HG03432 (cell line): ENCODE measurements at regions not wholly inside any gene's neighbourhood (a gene's known extent, or its start where the extent isn't known, plus 50 kb on each side); places are given as distances from the start of the nearest gene placed in this dataset.

Source experiments
- ATAC-seq: cut with Tn5 transposase; IDR thresholded peaks from one replicate; pipeline ENCODE4 v1.9.1; 2021; ENCODE audit warnings: mild to moderate bottlenecking, moderate library complexity; ENCODE audit not compliant: unreplicated experiment

DNA sequence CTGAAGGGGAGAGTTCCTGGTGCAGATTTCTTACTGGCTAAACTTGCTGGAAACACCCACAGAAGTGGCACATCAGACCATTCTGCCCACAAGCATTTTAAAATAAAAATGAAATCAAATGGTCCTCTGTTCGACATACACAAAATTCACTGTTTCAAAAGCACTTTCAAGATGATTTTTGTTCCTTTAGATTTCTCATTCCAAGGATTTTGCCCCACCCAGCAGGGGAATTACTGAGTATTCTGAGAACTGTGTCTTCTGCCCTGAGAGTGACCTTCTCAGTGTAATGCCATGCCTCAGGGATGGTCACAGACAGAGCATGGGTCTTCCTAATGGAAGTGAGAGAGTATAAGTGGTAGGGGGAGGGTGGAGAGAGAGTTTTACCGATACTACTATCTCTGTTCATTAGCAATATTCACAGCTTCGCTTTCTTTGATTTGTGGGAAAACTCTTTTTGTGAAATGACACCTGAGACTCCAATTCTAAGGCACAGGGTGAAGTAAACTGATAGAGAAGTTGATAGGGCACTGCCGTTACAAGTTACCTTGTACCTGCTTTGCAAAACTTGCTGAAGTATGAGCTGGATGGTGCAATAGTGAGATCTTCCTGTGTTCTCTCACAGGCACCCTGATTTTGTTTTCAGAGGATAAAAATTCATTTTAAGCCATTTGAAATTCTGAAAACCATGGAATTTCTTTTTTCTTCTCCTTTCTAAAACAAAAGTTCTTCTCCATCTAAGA lies 95.8 kb upstream of the CD180 start:
- ATAC-seq = no peak

DNA sequence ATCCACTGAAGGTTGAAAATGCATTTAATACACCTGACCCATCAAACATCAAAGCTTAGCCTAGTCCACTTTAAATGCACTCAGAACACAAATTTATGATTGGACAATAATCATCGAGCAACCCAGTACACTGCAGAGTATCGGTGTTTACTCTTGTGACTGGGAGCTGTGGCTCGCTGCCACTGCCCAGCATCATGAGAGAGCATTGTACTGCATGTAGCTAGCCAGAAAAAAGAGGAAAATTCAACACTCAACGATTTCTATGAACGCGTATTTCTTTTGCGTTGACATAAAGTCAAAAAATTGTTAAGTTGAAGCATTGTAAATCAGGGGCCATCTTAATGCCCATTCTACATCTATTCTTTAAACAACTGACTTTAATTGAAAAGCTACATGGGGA lies 95.1 kb upstream of the CD180 start:
- ATAC-seq = no peak

DNA sequence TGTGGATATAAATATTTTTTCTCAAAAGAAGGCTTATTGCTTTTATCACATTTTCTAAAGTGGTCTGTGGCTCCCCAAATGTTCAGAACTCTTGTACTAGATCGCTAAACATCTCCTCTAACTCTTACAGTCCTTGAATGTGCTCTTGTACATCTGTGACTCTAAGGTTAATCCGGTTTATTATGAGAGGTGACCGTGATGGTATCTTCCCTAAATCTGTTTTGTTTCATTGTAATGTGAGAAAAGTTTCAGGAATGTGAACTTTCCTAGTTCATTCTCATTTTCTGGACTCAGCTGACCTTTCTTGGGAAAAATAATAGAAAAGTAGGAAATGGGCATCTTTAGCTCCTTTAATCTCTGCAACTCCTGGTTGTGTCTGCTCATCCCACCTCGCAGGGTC lies 94.5 kb upstream of the CD180 start:
- ATAC-seq = no peak

- ATAC-seq = no peak
Measured at GRCh38 chr5:67290655-67291054, 94.1 kb upstream of the CD180 start.

DNA sequence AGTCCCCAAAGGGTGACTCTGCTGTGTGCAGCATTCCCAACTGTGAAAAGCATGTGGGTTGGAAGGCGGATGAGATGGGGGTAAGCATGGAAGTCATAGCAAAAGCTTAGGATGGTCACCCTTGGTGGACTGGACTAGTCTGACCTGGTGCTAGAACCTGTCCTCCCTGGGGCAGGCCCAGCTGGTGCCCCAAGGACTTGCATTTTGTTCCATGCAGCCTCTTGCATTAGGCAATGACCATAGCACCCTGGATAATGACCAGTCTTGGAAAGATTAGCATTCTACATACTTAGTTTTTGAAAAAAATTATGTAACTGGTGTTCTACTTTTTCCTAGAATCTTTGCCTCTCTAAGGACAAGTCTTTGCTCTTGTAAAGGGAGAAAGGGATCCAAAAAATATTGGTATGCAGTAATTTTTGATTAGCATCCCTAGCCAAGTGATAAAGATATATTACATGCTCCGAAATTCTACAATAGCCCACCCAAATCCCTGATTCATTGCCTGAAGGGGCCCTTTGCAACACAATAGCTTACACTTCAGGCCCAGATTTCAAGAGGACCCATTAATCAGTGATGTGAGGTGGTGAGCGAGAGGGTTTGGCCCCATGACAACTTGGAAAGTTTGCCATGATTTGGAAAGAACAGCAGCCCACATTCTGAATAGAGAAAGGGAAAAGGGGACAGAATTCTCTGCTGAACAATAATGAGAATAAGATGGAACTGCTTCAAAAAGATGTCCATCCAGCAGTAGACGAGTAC lies 93.3 kb upstream of the CD180 start:
- no peak for ATAC-seq

DNA sequence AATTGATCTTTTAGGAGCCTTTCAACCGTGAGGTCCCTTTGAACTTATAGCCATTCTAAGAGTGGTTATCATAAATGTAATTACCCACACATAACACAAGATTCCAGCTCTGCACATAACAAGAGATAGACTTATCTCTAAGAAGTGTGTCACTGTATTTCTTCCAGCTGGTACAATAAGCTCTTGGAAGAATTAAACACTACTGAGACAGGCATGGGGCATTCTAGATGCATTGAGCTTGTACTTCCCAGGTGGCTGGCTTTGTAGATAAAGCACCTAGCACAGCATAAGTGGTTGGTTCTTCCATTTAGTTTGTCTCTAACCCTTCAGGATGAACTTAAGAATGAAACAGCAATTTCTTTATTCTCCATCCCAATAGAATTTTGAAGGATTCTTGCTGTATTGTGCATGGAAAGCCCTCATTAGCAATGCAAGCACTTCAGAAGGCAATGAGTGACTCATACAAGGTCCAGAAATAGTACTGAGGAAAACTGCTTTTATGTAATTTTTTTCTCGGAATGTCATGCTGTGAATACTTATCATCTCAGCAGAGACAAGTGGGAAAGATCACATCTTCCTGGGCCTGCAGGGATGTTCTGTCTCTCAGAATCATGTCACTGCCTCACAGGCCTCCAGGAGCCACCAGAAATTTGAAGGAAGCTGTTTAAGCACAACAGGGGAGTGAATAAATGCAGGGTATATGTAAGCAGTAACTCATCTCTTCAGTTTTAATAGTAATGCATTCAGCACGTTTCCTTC lies 91.1 kb upstream of the CD180 start:
- ATAC-seq = no peak

GRCh38 chr5:67286006-67286405 lies 89.4 kb upstream of the CD180 start:
- no peak for ATAC-seq

DNA sequence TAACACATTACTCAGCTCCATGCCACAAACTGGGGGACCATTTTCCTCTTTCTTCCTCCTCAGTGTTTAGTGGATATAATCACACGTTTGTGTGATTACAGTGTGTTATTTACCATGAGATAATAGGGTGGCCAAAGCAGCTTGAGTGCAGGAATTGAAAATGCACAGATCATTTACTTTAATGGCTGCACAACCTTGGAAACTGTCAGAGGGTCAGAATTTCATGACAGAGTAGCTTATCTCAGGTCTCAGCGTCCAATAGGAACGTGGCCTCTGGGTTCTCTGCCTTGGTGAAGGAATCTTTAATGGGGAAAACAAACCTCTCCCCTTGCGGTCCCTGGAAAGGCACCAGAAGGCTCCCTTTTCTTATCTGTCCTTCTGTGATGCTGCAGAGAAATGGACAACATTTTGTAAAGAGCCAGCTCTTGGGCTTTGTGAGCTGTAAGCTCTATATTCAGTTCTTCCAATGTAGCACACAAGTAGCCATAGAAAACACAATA lies 87.4 kb upstream of the CD180 start:
- no peak for ATAC-seq

DNA sequence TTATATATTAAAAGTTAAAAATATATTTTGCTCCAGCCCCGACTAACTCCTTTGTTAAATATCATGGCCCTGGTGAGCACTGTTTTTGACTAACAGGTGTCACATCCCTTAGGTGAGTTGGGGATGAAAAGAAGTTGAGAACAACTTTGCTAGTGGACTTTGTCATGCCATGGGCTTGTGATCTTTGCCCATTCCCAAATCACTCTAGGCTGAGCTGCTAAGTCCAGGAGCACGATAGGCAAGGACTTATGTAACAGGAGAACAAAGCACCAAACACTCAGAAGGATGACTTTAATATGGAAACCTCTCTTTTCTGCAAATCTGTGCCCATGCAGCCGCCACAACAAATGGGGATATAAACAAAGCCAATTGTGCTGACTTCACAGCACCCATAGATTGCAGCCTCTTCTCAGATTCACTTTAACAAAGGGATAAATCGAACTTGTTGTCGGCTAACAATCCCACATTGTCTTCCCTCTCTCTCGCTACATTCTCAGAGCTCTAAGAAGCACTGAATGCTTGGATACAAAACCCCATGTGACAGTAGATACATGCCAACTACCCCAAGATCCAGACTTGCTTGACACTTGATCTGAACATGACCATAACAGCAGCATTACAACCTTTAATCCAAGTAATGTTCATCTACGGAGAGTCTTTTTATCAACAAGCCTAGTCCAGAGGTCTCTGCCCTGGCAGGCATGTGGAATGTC lies 86.8 kb upstream of the CD180 start:
- no peak for ATAC-seq

GRCh38 chr5:67281874-67282273 lies 85.3 kb upstream of the CD180 start:
- no peak for ATAC-seq

- no peak for ATAC-seq
Measured at GRCh38 chr5:67273689-67274356, 77.2 kb upstream of the CD180 start.

DNA sequence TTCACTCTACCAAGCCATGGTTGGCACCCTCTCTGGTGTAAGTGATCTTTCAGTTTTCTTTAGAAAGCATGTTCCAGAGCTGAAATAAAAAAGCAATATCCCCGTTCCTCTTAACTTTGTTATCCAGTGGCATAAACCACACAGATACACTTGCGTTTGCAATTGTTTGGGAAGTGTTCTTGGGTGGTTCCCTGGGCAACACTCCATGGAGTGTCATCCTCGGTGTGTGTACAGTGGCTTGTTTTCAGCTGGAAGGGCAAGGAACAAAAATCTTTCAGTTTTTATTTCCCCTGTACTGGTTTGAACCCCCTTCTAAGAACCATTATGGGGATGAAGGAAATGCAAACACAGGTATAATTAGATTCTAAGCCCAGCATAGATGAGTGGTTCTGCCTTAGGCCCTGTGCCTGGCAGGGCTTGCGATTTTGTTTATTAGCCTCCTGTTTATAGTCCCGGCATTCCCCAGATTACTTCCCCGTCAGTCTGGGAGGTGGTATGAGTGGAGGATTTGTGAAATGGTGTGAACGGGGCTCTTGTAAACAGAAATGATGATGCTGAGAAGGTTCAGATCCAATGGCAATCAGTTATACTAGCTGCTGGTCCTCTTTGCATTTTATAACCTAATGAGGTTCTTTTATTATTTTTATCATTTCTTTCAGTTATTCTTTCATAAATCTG lies 76.0 kb upstream of the CD180 start:
- no peak for ATAC-seq

GRCh38 chr5:67268231-67269021 lies 71.8 kb upstream of the CD180 start:
- ATAC-seq = no peak

DNA sequence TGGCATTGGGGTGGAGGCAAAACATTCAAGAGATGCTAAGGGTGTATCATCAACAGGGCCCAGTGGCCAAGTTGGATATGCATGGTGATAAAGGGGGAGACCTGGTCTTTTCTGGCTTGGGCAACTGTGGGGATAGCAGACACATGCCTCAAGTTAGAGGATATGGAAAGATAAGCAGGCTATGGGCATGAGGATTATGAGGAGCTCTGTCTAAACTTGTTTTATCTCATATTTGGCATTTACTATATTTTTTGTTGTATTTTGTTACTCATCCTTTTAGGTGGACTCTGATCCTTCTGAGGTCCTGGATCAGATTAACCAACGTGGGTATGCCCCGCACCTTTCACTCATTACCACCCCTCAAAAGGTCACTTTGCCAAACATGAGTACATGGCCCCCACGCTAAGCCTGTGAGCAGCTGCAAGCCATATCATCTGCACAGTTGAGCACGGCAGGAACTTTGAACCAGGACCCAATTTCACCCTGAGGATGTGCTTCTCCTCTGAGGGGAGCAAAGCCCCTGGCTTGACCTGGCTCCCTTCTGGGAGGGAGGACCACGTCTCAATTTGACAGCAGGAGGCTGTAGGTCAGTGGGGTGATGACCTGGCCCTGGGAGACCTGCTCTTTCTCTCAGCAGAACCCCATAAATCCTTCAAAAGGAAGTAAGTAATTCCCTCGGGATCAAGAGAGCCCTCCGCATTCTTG lies 71.1 kb upstream of the CD180 start:
- ATAC-seq = no peak

DNA sequence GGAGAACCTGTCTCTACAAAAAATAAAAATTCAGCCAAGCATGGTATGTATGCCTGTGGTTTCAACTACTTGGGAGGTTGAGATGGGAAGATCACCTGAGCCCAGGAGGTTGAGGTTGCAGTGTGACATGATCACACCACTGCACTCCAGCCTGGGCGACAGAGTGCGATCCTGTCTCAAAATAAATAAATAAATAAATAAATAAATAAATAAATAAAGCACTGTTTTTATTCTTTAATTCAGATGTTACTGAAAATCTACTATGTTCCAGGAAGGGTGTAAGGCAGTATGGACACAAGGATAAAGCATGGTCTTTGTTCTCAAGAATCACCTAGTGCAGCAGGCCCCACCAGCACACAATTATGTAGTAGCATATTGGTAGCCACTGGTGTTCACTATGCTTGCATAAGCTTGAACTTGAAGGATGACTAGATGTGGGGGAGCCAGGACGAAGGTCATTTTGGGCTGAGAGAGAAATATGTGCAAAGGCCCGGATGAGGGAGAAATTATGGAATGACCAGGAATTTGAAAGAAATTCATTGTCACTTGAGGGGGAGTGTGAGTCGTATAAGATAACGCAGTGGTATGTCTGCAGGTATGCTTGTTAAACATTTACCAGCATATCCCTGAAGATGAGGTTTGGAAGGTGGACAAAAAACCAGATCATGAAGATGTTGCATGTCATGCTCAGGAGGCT lies 70.2 kb upstream of the CD180 start:
- ATAC-seq = no peak

- ATAC-seq = no peak
Measured at GRCh38 chr5:67265951-67266350, 69.4 kb upstream of the CD180 start.

DNA sequence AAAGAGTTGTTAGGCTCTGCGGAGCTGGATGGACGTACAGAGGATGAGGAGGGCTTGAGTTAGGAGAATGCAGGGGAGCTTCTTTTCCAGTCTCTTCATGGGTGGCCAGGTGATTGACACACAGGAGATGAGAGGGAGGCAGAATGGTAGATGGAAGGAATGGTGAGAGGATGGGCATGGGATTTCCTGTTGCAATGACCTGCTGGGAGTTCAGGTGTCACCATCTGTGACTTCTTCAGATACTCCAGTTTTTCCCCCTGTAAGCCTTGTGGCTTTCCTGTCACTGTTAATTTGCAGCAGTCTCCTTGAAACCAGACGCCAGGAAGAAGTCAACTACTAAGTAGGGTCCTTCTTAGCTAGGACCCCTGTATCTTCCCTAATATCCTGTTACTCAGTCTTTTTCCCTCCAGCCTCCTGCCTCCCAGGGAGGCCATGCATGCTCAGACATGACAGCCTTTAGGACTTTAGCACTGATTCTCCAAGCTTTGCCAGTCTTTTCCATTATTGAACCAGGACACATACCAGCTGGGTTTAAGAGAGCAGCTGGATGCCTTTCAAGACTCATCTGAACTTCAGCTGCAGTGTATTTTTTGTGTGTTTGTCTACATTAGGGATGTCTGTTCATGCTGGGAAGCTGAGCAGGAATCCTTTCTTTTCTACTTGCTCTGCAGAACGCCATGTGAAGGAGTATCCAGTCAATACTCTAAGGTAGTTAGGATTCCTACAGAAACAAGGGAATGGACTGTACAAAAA lies 67.2 kb upstream of the CD180 start:
- no peak for ATAC-seq
